Natural killer cell (primary cell): ENCODE measurements at regions not wholly inside any gene's neighbourhood (a gene's known extent, or its start where the extent isn't known, plus 50 kb on each side); places are given as distances from the start of the nearest gene placed in this dataset.

ENCODE experiments used
- ATAC-seq, 3 donors: fragments of 150-1000 bp in 2 of 3; fragments of 200-7000 bp in 1 of 3; cut with Tn5 transposase; 1 replicate in 1 of 3; 2 replicates in 2 of 3; pipeline ENCODE4 v1.10.0; 2021; ENCODE audit warnings: mild to moderate bottlenecking in 2 of 3, moderate library complexity in 2 of 3
- DNase-seq, 2 donors: peaks; one replicate each; pipeline versions ENCODE4 v3.0.0 to v3.0.0-alpha.2; 2013 to 2021; ENCODE audit warnings: mixed read lengths in 1 of 2
- H3K27ac ChIP-seq: one replicate; pipeline ENCODE4 v1.5.1; 2013; ENCODE audit warnings: mild to moderate bottlenecking, low read length
- H3K27me3 ChIP-seq: one replicate; pipeline ENCODE4 v1.6.1; 2013; ENCODE audit warnings: low read length; ENCODE audit not compliant: control insufficient read depth, insufficient read depth
- H3K36me3 ChIP-seq: one replicate; pipeline ENCODE4 v1.6.1; 2013; ENCODE audit warnings: low read length; ENCODE audit not compliant: control insufficient read depth, insufficient read depth
- H3K4me1 ChIP-seq: one replicate; pipeline ENCODE4 v1.6.1; 2013; ENCODE audit warnings: low read length; ENCODE audit not compliant: control insufficient read depth, insufficient read depth
- H3K4me3 ChIP-seq: one replicate; pipeline ENCODE4 v1.5.1; 2013; ENCODE audit warnings: low read length
- H3K9me3 ChIP-seq: one replicate; pipeline ENCODE4 v1.6.1; 2013; ENCODE audit warnings: low read length; ENCODE audit not compliant: control insufficient read depth, insufficient read depth
- H3K27ac Mint-ChIP-seq, 2 donors: one replicate each; pipeline ENCODE4 v1.8.0; 2022; ENCODE audit warnings: mild to moderate bottlenecking in 2 of 2, mixed read lengths in 2 of 2, moderate library complexity in 1 of 2
- H3K27me3 Mint-ChIP-seq, 2 donors: one replicate each; pipeline ENCODE4 v1.8.0; 2022; ENCODE audit warnings: low read depth in 2 of 2, mixed read lengths in 2 of 2
- H3K36me3 Mint-ChIP-seq: one replicate; pipeline ENCODE4 v1.8.0; 2022; ENCODE audit warnings: mixed read lengths
- H3K4me1 Mint-ChIP-seq, 2 donors: one replicate each; pipeline ENCODE4 v1.8.0; 2022; ENCODE audit warnings: mixed read lengths in 2 of 2
- H3K4me3 Mint-ChIP-seq: one replicate; pipeline ENCODE4 v1.8.0; 2022; ENCODE audit warnings: mild to moderate bottlenecking, moderate library complexity, mixed read lengths
- H3K9me3 Mint-ChIP-seq, 2 donors: one replicate each; pipeline ENCODE4 v1.8.0; 2022; ENCODE audit warnings: mixed read lengths in 2 of 2
- CTCF ChIP-seq: fragments of 200-600 bp; IDR thresholded peaks from one replicate; pipeline ENCODE4 v1.8.0; 2022; ENCODE audit warnings: antibody characterized with exemption
- WGBS: methylation state at CpG from one replicate; pipeline ENCODE4 v1.1.7; 2013; ENCODE audit warnings: missing lambda C conversion rate; ENCODE audit not compliant: insufficient coverage; 5-methylcytosine and 5-hydroxymethylcytosine counted together
- intact Hi-C: fragments of 100-400 bp; cut with micrococcal nuclease; formaldehyde crosslinking; loops from one replicate; pipeline ENCODE4 v1.14.2; 2022

GRCh38 chr1:224791362-224791941 is 138.0 kb upstream of the DNAH14 start:
- Histone ChIP-seq H3K27me3 (no peaks in the 10 kb centered on the region), H3K4me1 (no peaks in the 10 kb centered on the region), H3K27ac (no peak overlapping the region), H3K36me3 (no peaks in the 10 kb centered on the region), H3K9me3 (no peaks in the 10 kb centered on the region), H3K4me3 (no peak overlapping the region)
- H3K27ac Mint-ChIP-seq = no peak overlapping the region
- WGBS = 73% methylated on average over 3 of the region's 4 CpGs
- intact Hi-C loops = no loop called here
- H3K36me3 Mint-ChIP-seq = no peaks in the 10 kb centered on the region
- H3K9me3 Mint-ChIP-seq = peaks cover 3 to 5% of the 10 kb centered on the region in 2 donors
- peaks cover 0 to 23% of the 10 kb centered on the region in 2 donors for H3K27me3 Mint-ChIP-seq
- no peak for ATAC-seq
- DNase-seq = no peak
- peaks cover 7% of the 10 kb centered on the region in 2 donors for H3K4me1 Mint-ChIP-seq
- no peak for TF ChIP-seq CTCF
- H3K4me3 Mint-ChIP-seq = no peak overlapping the region

- WGBS = 57% methylated on average over 2 of the region's 2 CpGs
- H3K4me1 Mint-ChIP-seq = no peaks in the 10 kb centered on the region
These were observed 133.9 kb upstream of the DNAH14 start for GRCh38 chr1:224795591-224795990.

GRCh38 chr1:224799083-224799482 is 130.4 kb upstream of the DNAH14 start:
- Histone ChIP-seq H3K27ac (no peak overlapping the region), H3K27me3 (no peaks in the 10 kb centered on the region), H3K4me3 (no peak overlapping the region), H3K9me3 (no peaks in the 10 kb centered on the region), H3K36me3 (no peaks in the 10 kb centered on the region), H3K4me1 (no peaks in the 10 kb centered on the region)
- Mint-ChIP-seq H3K27ac (no peak overlapping the region), H3K36me3 (no peaks in the 10 kb centered on the region), H3K9me3 (no peaks in the 10 kb centered on the region), H3K4me1 (no peaks in the 10 kb centered on the region), H3K27me3 (peaks cover 0 to 9% of the 10 kb centered on the region in 2 donors), H3K4me3 (no peak overlapping the region)
- ATAC-seq = no peak
- intact Hi-C loops = no loop called here
- TF ChIP-seq CTCF = no peak
- 68% methylated on average over 2 of the region's 3 CpGs for WGBS
- no peak for DNase-seq

More at GRCh38 chr1:224795591-224795990, 133.9 kb upstream of the DNAH14 start:
- Histone ChIP-seq H3K9me3 (no peaks in the 10 kb centered on the region), H3K4me3 (no peak overlapping the region), H3K4me1 (no peaks in the 10 kb centered on the region), H3K27me3 (no peaks in the 10 kb centered on the region), H3K27ac (no peak overlapping the region), H3K36me3 (no peaks in the 10 kb centered on the region)
- no peak for TF ChIP-seq CTCF
- no peak for DNase-seq
- no peaks in the 10 kb centered on the region for H3K36me3 Mint-ChIP-seq
- H3K4me3 Mint-ChIP-seq = no peak overlapping the region
- intact Hi-C loops = no loop called here
- no peak overlapping the region for H3K27ac Mint-ChIP-seq
- H3K27me3 Mint-ChIP-seq = peaks cover 0 to 19% of the 10 kb centered on the region in 2 donors
- no peaks in the 10 kb centered on the region for H3K9me3 Mint-ChIP-seq
- no peak for ATAC-seq

- Mint-ChIP-seq H3K27ac (no peak overlapping the region), H3K27me3 (peaks cover 2 to 9% of the 10 kb centered on the region in 2 donors), H3K36me3 (no peaks in the 10 kb centered on the region), H3K9me3 (no peaks in the 10 kb centered on the region), H3K4me3 (no peak overlapping the region), H3K4me1 (no peaks in the 10 kb centered on the region)
- DNase-seq = no peak
- WGBS = 87% methylated on average over 8 of the region's 8 CpGs
- TF ChIP-seq CTCF = no peak
- intact Hi-C loops = no loop called here
- Histone ChIP-seq H3K9me3 (no peaks in the 10 kb centered on the region), H3K36me3 (no peaks in the 10 kb centered on the region), H3K27me3 (no peaks in the 10 kb centered on the region), H3K4me1 (no peaks in the 10 kb centered on the region), H3K27ac (no peak overlapping the region), H3K4me3 (no peak overlapping the region)
- no peak for ATAC-seq
These were observed 128.9 kb upstream of the DNAH14 start for GRCh38 chr1:224800486-224801119.
